ENCODE measurements at regions not wholly inside any gene's neighbourhood (a gene's known extent, or its start where the extent isn't known, plus 50 kb on each side); places are given as distances from the start of the nearest gene placed in this dataset.

DNA sequence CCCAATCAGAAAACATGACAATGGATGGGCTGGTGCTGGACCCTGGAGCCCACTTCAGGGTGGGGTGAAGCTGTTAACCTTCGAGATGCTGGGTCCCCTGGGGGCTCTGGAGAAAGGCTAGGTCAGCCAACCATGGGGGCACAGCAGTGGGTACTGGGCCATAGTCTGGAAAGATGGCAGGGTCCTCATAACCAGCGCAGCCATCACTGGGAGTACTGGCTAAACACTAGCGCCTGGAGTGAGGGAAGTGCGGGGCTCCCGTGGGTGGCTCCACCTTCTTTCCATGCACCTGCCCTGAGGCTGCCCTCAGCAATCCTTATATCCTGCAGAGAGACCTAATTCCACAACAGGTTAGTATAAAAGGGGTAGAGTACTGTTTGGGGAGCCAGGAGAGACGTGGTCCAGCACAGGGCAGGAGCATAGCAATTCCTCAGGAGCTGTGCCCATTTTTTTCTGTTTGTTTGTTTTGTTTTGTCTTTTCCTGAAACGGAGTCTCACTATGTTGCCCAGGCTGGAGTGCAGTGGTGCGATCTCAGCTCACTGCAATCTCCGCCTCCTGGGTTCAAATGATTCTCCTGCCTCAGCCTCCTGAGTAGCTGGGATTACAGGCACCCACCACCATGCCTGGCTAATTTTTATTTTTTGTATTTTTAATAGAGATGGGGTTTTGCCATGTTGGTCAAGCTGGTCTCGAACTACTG is 122.6 kb upstream of the MEF2A start:
- TF ChIP-seq, protein P1, sequence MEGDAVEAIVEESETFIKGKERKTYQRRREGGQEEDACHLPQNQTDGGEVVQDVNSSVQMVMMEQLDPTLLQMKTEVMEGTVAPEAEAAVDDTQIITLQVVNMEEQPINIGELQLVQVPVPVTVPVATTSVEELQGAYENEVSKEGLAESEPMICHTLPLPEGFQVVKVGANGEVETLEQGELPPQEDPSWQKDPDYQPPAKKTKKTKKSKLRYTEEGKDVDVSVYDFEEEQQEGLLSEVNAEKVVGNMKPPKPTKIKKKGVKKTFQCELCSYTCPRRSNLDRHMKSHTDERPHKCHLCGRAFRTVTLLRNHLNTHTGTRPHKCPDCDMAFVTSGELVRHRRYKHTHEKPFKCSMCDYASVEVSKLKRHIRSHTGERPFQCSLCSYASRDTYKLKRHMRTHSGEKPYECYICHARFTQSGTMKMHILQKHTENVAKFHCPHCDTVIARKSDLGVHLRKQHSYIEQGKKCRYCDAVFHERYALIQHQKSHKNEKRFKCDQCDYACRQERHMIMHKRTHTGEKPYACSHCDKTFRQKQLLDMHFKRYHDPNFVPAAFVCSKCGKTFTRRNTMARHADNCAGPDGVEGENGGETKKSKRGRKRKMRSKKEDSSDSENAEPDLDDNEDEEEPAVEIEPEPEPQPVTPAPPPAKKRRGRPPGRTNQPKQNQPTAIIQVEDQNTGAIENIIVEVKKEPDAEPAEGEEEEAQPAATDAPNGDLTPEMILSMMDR (IDR thresholded peaks at IDR 0.05): no peak
- TF ChIP-seq POLR2AphosphoS5 (IDR thresholded peaks at IDR 0.05) (no peak), POLR2A (IDR thresholded peaks at IDR 0.05) (no peak)
- intact Hi-C loops (cut with DNase I): no loop called here
- H3K4me3 ChIP-seq: no peak overlapping the region
- H3K27ac ChIP-seq: no peak overlapping the region
- no peaks in the 10 kb centered on the region for H3K4me1 ChIP-seq (replicated peaks)
- H3K36me3 ChIP-seq: no peaks in the 10 kb centered on the region
- WGBS: 76% methylated on average over 10 of the region's 10 CpGs
- no peaks in the 10 kb centered on the region for H3K27me3 ChIP-seq (replicated peaks; ENCODE audit: insufficient read depth)
- H3K9me3 ChIP-seq: no peaks in the 10 kb centered on the region
- DNase-seq (ENCODE audit: low spot score): peak; percentile 2

DNA sequence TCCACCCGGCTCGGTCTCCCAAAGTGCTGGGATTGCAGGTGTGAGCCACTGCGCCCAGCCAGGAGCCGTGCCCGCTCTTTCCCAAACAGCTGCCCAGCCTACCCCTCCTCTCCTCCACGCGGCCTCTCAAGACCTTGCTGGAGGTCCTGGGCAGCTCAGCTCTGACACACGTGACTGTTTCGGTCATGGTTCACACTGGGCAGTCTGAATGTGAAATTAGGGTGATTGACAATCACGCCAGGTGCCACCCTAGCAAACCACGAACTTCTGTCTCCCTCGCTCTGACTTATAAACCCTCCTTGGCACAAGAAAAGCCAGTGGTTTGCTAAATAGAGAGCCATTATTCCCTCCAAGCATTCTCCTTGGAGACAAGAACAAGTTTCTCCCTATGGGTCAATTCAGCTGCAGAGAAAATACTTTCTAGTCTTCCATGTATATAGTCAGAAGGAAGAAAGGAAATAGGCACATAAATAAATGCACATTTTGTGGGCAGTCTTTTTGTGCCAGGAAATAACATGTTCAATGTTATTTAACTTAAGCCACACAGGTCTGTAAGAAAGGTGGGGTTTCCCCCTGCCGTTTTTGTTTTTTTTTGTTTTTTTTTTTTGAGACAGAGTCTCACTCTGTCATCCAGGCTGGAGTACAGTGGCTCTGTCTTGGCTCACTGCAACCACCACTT is 121.9 kb upstream of the MEF2A start:
- intact Hi-C loops (cut with DNase I): no loop called here
- DNase-seq (ENCODE audit: low spot score): peak; percentile 3

DNA sequence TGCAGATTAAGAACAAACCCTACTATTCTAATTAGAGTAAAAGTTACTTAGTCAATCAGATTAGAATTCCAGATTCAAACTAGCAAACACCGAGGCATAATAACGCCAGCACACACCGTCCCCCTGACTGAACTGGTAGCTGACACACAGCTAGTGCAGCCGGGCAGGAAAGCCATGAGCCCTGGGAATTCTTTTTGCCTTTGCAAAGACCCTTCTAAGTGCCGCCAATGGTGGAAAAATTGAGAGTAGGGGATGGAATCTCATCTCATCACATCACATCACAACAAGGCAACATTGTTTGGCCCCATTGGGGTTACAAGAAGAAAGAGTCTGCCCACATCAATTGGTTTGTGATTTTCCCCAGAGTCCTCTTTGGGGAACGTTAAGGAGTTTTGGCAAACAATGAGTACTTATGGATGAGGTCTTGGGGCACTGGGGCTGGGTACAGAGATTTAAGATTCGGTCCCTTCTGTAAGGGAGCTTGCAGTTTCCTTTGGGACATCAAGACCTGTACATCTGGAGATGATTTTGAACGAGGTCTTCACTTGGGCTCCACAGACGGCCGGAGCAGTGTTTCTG is 120.4 kb upstream of the MEF2A start:
- no peaks in the 10 kb centered on the region for H3K27me3 ChIP-seq (replicated peaks; ENCODE audit: insufficient read depth)
- no peaks in the 10 kb centered on the region for H3K4me1 ChIP-seq (replicated peaks)
- intact Hi-C loops (cut with DNase I): no loop called here
- TF ChIP-seq POLR2AphosphoS5 (IDR thresholded peaks at IDR 0.05): no peak
- no peak for TF ChIP-seq POLR2A (IDR thresholded peaks at IDR 0.05)
- TF ChIP-seq, protein P1 (IDR thresholded peaks at IDR 0.05): no peak
- H3K4me3 ChIP-seq: no peak overlapping the region
- H3K36me3 ChIP-seq: no peaks in the 10 kb centered on the region
- no peak for DNase-seq (ENCODE audit: low spot score)
- H3K27ac ChIP-seq: no peak overlapping the region
- 89% methylated on average over 10 of the region's 10 CpGs for whole genome bisulfite sequencing
- H3K9me3 ChIP-seq: no peaks in the 10 kb centered on the region

More for the DNA sequence above, 121.9 kb upstream of the MEF2A start:
- Histone ChIP-seq H3K27ac (no peak overlapping the region), H3K4me3 (no peak overlapping the region), H3K9me3 (no peaks in the 10 kb centered on the region), H3K27me3 (replicated peaks; ENCODE audit: insufficient read depth) (no peaks in the 10 kb centered on the region), H3K4me1 (replicated peaks) (no peaks in the 10 kb centered on the region), H3K36me3 (no peaks in the 10 kb centered on the region)
- 77% methylated on average over 13 of the region's 13 CpGs for WGBS
- TF ChIP-seq, protein P1 (IDR thresholded peaks at IDR 0.05): no peak
- TF ChIP-seq POLR2AphosphoS5 (IDR thresholded peaks at IDR 0.05) (no peak), POLR2A (IDR thresholded peaks at IDR 0.05) (no peak)

DNA sequence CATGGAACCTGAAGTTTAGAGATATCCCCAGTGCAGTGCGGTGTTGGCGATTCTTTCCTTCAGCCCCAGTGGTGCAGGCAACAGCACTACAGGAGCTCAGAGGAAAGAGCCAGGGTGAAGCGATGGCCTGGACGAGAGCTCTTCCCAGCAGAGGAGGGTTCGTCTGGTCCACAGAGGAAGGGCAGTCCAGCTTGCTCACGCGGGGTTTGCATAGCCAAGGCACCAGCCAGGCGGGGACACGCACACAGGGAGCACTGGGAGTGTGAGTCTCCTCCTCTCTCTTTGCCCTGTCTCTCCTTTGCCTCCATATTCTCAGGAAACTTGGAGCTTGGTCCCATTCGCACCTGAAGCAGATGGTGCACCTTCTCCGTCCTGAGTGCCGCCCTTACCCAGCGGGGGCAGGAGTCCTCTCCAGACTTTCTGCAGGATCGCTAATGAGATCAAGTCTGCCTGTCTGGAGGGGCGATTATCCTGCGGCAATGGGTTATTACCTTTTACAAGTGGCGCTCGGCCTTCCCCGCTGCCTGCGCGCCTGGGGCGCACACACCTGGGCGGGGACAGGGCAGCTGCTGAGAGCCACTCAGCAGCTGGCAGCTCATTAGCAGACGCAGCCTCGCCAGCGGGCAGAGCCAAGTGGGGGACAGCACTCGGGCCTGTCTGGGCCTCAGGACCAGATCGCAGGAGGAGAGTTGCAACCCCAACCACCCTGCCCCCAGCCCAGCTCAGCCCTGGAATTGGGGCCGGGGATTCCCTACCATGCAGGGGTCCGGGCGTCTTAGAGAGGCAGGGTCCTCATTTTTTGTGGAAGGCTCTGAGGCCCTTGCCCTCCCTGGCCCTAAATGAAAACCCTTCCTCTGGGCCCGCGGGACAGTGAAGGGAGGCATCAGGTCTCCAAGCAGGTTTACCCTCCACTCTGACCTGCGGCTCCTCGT is 119.0 kb upstream of the MEF2A start:
- Histone ChIP-seq H3K36me3 (no peaks in the 10 kb centered on the region), H3K27ac (no peak overlapping the region), H3K27me3 (replicated peaks; ENCODE audit: insufficient read depth) (no peaks in the 10 kb centered on the region), H3K9me3 (no peaks in the 10 kb centered on the region), H3K4me1 (replicated peaks) (no peaks in the 10 kb centered on the region), H3K4me3 (no peak overlapping the region)
- intact Hi-C loops (cut with DNase I): no loop called here
- no peak for DNase-seq (ENCODE audit: low spot score)
- WGBS: 63% methylated on average over 34 of the region's 35 CpGs
- TF ChIP-seq, protein P1 (IDR thresholded peaks at IDR 0.05): no peak
- TF ChIP-seq POLR2AphosphoS5 (IDR thresholded peaks at IDR 0.05): no peak
- TF ChIP-seq POLR2A (IDR thresholded peaks at IDR 0.05): no peak
